ENCODE measurements at regions not wholly inside any gene's neighbourhood (a gene's known extent, or its start where the extent isn't known, plus 50 kb on each side); places are given as distances from the start of the nearest gene placed in this dataset.

DNA sequence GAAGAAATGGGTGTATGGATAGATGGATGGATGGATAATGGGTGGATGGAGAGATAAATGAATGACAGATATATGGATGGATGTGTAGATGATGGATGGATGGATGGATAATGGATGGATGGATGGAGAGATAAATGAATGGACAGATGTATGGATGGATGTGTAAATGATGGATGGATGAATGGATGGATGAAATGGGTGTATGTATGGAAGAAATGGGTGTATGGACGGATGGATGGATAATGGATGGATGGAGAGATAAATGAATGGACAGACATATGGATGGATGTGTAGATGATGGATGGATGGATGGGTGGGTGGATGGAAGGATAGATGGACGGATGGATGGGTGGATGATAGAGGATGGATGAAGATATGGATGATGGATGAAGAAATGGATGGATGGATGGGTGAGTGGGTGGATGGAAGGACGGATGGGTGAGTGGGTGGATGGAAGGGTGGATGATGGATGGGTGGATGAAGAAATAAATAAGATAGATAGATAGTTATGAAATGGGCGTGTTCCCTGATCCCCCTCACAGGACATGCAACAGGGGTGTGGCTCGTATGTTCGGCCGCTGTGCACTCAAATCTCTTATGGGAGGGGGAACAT is 91.1 kb upstream of the NKX1-1 start:
- TF ChIP-seq, protein P1, sequence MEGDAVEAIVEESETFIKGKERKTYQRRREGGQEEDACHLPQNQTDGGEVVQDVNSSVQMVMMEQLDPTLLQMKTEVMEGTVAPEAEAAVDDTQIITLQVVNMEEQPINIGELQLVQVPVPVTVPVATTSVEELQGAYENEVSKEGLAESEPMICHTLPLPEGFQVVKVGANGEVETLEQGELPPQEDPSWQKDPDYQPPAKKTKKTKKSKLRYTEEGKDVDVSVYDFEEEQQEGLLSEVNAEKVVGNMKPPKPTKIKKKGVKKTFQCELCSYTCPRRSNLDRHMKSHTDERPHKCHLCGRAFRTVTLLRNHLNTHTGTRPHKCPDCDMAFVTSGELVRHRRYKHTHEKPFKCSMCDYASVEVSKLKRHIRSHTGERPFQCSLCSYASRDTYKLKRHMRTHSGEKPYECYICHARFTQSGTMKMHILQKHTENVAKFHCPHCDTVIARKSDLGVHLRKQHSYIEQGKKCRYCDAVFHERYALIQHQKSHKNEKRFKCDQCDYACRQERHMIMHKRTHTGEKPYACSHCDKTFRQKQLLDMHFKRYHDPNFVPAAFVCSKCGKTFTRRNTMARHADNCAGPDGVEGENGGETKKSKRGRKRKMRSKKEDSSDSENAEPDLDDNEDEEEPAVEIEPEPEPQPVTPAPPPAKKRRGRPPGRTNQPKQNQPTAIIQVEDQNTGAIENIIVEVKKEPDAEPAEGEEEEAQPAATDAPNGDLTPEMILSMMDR (conservative IDR thresholded peaks at IDR 0.05; ENCODE audit: low read depth, low read length): no peak
- TF ChIP-seq EZH2 (IDR thresholded peaks at IDR 0.05; ENCODE audit: borderline replicate concordance, low read depth, low read length, poor library complexity, severe bottlenecking): no peak

Measured in A673 (cell line).